HG03558 (cell line): ENCODE measurements at regions not wholly inside any gene's neighbourhood (a gene's known extent, or its start where the extent isn't known, plus 50 kb on each side); places are given as distances from the start of the nearest gene placed in this dataset.
"Not testable (repeated sequence)": the region's sequence is repeated elsewhere in the genome, so short reads cannot be mapped to it uniquely, and the experiment has no call there.

ENCODE experiments used
- ATAC-seq: cut with Tn5 transposase; IDR thresholded peaks from one replicate; pipeline ENCODE4 v1.9.1; 2021; ENCODE audit warnings: moderate number of reproducible peaks; ENCODE audit not compliant: unreplicated experiment; ENCODE audit errors: extremely low read depth

DNA sequence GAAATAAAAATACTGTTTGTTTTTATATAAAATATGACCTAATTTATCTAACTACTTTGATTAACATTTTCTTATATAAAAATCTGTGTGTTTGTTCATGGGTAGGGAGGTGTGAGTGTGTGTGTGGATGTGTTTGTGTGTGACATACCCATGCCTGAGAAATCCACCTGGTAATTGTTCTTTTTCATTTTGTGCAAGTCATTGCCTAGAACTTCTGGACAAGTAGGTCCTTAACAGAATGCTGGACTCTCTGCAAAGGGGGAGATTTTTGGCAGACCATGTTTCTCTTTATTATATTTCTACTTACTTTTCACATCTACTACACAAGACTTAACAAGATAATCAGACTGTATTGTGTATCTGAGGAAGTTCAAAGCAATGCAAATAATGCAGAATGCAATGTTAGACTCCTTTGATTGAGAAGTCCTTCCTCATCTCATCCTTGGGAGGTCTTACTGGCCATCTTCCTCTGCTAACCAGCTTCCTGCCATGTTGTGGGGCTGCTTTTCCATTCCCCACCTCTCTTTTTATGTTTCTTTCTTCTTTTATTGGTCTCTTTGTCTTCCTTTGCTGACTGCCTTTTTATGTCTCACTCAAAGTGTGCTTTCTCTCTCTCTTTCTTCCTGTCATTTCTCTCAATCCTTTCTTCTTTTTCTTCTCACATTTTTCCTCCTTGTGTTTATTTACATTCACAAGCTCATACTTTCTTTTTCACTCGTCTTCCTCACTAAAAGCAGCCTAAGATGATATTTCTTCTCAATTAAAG, 1017.0 kb upstream of the CNTN5 start:
- ATAC-seq, result no peak

- no peak for ATAC-seq
Measured at GRCh38 chr11:98007072-98007471, 1013.7 kb upstream of the CNTN5 start.

DNA sequence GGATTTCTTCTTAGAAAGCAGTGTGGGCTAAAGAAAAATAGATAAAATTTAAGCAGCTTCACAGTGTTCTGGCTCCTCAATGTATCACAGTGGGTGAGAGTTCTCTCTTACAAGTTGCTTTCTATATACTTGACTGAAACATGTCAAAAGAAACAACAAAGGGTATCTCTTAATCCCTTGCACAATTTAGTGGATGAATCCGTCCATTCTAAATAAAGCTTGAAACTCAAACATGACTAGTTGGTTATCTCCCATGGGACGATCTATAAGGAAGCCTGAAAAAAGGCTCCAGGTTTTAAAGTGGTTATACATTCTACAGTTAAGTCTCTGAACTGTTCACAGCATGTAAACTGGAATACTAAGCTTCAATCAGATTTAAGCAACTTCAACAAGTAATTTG, 993.1 kb upstream of the CNTN5 start:
- ATAC-seq, result no peak

DNA sequence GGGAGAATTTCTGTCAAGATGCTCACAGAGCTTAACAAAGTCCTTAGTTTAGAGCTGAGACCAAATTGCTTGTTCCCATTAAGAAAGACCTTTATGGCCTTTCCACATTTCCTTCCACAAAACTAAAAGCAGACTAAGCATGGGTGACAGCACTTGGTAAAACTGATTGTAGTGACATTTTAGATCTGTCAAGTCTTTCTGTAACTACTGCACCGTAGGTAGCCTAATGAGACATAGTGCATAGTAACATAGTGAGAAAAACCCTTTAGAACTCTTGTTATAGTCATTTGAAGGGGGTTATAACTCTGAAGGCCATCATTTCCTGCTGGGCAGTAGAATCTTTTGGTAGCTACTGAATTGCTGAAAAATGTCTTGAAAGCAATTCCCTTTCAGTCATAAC, 990.9 kb upstream of the CNTN5 start:
- ATAC-seq, result no peak

- ATAC-seq, result no peak
Measured at GRCh38 chr11:98036810-98037209, 983.9 kb upstream of the CNTN5 start.

DNA sequence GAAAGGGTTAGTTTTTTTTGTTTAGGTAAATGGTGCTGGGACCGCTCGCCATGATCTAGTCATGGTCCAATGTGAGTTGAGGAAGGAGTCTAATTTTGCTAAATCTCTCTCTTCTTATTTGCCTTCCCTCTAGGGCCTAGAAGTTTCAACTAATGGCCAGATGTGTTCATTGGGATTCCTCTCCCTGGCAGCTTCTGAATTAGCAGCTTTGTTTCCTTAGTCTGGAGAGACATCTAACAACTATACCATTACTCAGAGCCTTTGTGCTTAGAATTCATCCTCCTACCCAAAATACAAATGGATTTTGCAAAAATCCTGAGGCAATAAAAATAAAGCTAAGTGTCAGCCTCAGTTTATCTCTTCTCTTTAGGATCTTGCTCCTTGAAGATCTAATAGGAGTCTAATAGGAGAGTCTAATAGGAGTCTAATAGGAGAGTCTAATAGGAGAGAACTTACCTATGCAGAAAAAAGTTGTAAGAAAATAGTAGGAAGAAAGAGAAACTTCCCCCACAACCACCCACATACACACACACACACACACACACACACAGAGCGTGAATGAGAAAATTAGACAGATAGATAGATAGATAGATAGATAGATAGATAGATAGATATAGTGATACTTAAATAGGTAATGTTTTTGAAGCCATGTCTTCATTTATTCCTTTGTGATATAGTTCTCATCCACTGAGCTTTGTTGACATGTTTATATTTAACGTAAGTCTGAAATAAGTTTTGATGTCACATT, 980.5 kb upstream of the CNTN5 start:
- no peak for ATAC-seq

GRCh38 chr11:98047647-98048046, 973.1 kb upstream of the CNTN5 start:
- ATAC-seq, result no peak

DNA sequence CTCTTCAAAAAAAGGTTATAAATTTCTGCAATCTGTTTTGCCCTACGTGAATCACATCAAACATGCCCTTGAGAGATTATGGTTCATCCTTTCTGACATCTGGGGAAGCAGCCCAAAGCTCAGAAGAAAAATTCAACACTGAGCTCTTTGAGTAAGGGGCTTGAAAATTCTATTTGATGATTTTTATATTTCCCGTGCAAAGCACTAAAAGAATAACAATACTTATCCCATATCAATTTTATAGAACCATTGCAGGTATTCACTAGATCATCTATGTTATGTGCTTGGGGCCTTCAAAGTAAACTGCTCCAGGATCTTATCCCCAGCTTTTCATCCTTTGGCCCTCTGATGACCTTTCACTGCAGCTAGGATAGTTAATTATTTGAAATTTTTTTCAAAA, 966.9 kb upstream of the CNTN5 start:
- no peak for ATAC-seq

GRCh38 chr11:98056945-98057344, 963.8 kb upstream of the CNTN5 start:
- no peak for ATAC-seq

DNA sequence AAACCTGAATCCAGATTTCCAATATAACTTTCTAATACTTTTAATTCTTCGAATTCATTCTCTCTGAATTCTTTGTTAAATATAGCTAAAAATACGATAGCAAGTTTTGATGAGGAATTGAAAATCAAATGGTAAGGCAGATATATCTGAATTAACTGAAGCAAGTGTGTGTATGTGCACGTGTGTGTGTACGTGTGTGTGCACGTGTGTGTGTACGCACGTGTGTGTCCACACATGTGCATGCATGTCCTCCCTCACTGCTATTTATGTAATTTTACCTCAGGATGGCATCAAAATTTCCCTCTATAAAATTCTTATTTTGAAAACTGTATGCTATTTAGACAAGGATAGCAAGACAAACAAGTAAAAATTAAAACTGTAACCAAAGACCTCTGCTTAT, 961.3 kb upstream of the CNTN5 start:
- no peak for ATAC-seq

DNA sequence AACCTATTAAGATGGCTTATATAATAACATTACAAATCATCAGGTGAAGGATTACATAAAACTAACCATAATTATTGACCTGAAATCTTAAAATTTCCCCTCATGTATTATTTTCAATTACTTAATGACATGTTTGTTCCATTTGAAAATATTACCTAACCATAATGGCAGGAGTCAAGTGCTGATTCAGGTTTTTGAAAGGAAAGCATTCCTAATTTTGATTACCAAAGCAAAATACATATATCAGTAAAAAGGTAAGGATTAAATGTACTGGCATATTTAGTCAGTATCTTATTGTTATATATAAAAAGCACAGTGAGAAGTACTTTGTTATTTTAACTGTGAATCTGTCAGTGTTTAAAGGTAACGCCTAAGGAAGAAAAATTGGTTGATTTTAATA, 960.0 kb upstream of the CNTN5 start:
- ATAC-seq, result no peak

DNA sequence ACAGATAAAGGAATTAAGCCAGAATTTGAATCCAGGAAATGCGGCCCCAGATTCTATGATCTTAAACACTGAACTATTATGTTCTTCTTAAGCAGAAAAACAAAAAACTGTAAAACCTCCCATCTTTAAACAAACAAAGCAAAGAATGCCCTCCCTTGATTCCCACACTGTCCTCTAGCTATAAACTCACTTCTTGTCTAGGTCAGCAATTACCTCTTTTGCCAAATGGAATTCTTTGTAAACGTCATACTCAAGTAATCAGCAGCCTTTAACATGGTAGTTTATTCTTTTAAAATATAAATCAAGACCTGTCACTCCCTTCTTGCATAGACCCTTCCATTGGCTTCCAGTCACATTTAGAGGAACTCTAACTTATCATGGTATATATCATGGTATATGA, 958.9 kb upstream of the CNTN5 start:
- ATAC-seq, result no peak

- ATAC-seq, result no peak
Measured at GRCh38 chr11:98062714-98063113, 958.0 kb upstream of the CNTN5 start.

DNA sequence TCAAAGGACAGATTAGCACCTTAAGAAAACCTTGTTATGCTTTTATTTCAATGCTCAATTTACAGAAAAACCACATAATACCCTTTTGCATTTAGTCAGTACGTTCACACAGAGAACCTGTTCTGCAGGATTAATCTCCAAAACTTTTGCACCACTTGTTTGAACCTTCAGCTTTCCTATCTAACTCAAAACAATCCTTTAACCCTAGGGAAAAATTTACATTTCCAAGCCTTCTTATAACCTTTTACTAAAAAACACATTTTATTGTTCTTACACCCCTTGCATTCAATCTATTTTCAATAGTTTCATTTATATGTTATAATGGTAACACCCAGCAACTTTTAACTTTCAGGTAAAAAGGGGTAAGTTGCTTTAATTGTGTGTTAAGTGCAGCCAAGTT, 952.5 kb upstream of the CNTN5 start:
- ATAC-seq, result no peak

DNA sequence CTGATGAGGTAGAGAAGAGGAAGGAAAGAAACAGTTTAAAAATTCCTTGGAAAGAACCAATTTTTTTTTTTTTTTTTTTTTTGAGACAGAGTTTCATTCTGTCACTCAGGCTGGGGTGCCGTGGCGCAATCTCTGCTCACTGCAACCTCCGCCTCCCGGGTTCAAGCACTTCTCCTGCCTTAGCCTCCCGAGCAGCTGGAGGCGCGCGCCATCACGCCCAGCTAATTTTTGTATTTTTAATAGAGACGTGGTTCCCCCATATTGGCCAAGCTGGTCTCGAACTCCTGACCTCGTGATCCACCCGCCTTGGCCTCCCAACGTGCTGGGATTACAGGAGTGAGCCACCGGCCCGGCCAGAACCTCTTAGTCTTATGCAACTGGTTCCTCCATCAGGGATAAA, 951.6 kb upstream of the CNTN5 start:
- ATAC-seq, result not testable (repeated sequence)

GRCh38 chr11:98069861-98070260, 950.9 kb upstream of the CNTN5 start:
- no peak for ATAC-seq

DNA sequence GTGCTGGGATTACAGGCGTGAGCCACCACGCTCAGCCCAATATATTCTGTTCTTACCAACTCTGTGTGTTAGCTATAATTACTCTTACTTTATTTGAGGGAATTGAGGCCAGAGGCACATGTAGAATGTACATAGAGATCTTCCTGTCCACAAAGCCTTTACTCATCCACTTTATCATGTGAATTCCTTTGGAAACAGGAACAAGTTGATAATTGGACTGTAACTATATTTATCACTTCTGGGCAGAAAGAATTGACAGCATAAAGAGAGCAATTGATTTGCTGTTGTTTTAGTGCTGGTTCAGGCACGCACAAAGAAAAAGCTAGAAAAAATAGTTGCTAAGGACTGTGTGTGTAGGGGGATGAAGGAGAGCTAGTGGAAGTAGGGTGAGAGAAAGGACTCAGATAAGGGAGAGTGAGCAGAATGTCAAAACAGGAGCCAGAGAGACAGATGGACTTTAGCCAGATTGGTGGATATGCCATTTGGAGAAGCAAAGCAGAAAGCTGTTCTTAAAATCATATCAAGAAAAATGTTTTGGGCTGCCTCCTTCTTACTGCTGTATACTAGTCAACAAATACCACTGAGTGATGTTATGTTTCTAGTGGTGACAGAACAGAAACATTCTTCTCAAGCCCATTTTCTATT, 929.8 kb upstream of the CNTN5 start:
- no peak for ATAC-seq

DNA sequence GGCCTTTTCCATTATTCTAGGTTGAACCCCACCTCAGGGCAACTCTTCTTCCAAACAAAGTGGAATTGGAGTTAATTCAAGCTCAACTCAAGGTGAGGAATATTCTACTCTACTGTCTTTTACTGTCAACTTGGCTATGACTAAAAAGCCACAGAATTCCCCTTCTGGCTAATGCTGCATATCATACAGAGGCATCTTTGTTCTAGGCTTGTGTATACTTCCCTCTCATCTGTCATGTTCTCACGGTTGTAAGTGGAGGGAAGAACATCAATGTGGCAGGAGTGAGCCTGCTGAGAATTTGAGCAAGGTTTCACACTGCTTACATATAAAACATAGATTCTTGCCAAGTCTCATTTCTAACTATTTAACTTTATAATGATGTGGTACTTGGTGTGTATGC, 921.4 kb upstream of the CNTN5 start:
- ATAC-seq, result no peak

DNA sequence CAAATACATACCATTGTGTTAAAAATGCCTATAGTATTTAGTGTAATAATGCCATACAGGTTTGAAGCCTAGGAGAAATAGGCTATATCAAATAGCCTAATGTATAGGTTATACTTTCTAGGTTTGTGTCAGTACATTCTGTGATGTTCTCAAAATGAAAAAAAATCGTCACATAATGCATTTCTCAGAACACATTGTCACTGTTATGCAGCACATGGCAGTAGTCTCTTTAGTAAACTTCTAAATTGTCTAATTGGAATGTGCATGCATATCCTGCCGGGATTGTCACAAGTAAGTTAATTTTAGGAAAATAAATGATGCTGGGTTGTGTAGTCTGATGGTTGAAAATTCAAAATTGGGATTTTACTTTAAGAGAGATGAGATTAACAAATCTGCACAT, 920.1 kb upstream of the CNTN5 start:
- ATAC-seq, result no peak

DNA sequence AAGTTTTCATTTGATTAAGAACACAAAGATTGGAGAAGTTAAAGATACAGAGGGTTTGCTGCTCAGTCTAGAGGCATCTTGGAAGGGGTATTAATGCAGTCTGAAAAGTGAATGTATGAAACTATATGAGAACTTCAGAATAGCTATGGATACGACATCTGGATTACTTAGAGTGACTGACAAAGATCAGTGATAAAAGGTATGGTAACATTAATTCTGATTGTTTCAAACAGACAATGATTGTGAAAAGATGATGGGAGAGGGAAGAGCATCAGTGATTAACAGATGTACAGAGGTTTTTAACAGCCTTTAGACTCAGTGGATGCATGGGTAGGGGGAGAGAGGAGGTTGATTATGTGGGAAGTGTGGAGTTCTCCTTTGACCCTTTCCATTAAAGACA, 919.4 kb upstream of the CNTN5 start:
- ATAC-seq, result no peak

- no peak for ATAC-seq
Measured at GRCh38 chr11:98104249-98104648, 916.5 kb upstream of the CNTN5 start.
